HEK293 (cell line): ENCODE measurements at regions not wholly inside any gene's neighbourhood (a gene's known extent, or its start where the extent isn't known, plus 50 kb on each side); places are given as distances from the start of the nearest gene placed in this dataset.

ENCODE experiments used
- CTCF ChIA-PET: fragments of 350-600 bp; formaldehyde crosslinking; extraction: SDS; loops from one replicate; lab custom pipeline; 2021; ENCODE audit warnings: antibody characterized with exemption; lab: Yijun Ruan, JAX
- POLR2A ChIA-PET: fragments of 300-600 bp; formaldehyde crosslinking; extraction: SDS; loops from one replicate; lab custom pipeline; 2020; ENCODE audit warnings: antibody characterized with exemption, inconsistent platforms; lab: Yijun Ruan, JAX
- H3K27ac ChIP-seq: fragments of 200-500 bp; sonication (Bioruptor generic); 2 replicates; pipeline ENCODE4 v1.5.1; 2014; ENCODE audit warnings: low read depth, low read length, control low read depth, inconsistent platforms; ENCODE audit errors: extremely low read depth
- H3K36me3 ChIP-seq, 2 experiments: fragments of 200-500 bp in 1 of 2; sonication (Bioruptor generic) in 1 of 2; 1 replicate in 1 of 2; 2 replicates in 1 of 2; pipeline ENCODE4 v1.5.1; 2014 to 2017; ENCODE audit warnings: inconsistent platforms in 2 of 2, low read length in 2 of 2; ENCODE audit not compliant: control insufficient read depth in 2 of 2, insufficient read depth in 1 of 2
- H3K4me1 ChIP-seq: fragments of 200-500 bp; sonication (Bioruptor generic); 2 replicates; pipeline ENCODE4 v1.5.1; 2014; ENCODE audit warnings: mild to moderate bottlenecking, low read length, inconsistent platforms; ENCODE audit not compliant: control insufficient read depth, insufficient read depth
- H3K4me3 ChIP-seq: 2 replicates; pipeline ENCODE4 v1.5.1; 2011; ENCODE audit warnings: low read depth, mild to moderate bottlenecking, control low read depth, low read length, moderate library complexity
- H3K9me3 ChIP-seq: fragments of 200-500 bp; sonication (Bioruptor generic); 2 replicates; pipeline ENCODE4 v1.5.1; 2014; ENCODE audit warnings: low read depth, low read length, inconsistent platforms; ENCODE audit not compliant: control insufficient read depth, insufficient read depth
- AEBP2 ChIP-seq: fragments of 450-650 bp; formaldehyde crosslinking; IDR thresholded peaks from 2 replicates; pipeline ENCODE4 v1.5.1; 2016; ENCODE audit warnings: missing biosample characterization, missing genetic modification characterization, borderline replicate concordance
- GLI4 ChIP-seq: fragments of 450-650 bp; formaldehyde crosslinking; IDR thresholded peaks from 2 replicates; pipeline ENCODE4 v1.5.1; 2016; ENCODE audit warnings: missing biosample characterization, missing genetic modification characterization
- HOXD13 ChIP-seq: sonication (generic); formaldehyde crosslinking; IDR thresholded peaks from 2 replicates; pipeline ENCODE4 v1.8.0; 2022; ENCODE audit warnings: missing genetic modification reagents, borderline replicate concordance
- ZBTB17 ChIP-seq: fragments of 450-650 bp; formaldehyde crosslinking; IDR thresholded peaks from 2 replicates; pipeline ENCODE4 v1.5.1; 2016; ENCODE audit warnings: missing biosample characterization, missing genetic modification characterization
- ZNF140 ChIP-seq: fragments of 450-650 bp; formaldehyde crosslinking; IDR thresholded peaks from 2 replicates; pipeline ENCODE4 v1.5.1; 2016; ENCODE audit warnings: missing biosample characterization, missing genetic modification characterization
- ZNF335 ChIP-seq: fragments of 450-650 bp; formaldehyde crosslinking; conservative IDR thresholded peaks from 2 replicates; pipeline ENCODE4 v1.5.1; 2016; ENCODE audit warnings: missing biosample characterization, missing genetic modification characterization
- ZNF404 ChIP-seq: fragments of 450-650 bp; formaldehyde crosslinking; IDR thresholded peaks from 2 replicates; pipeline ENCODE4 v1.5.1; 2017; ENCODE audit warnings: missing biosample characterization, missing genetic modification characterization
- ZNF449 ChIP-seq: fragments of 450-650 bp; formaldehyde crosslinking; IDR thresholded peaks from 2 replicates; pipeline ENCODE4 v1.5.1; 2017; ENCODE audit warnings: missing biosample characterization, mild to moderate bottlenecking, missing genetic modification characterization, moderate library complexity
- ZNF560 ChIP-seq: fragments of 450-650 bp; formaldehyde crosslinking; IDR thresholded peaks from 2 replicates; pipeline ENCODE4 v1.5.1; 2017; ENCODE audit warnings: missing biosample characterization, missing genetic modification characterization, borderline replicate concordance
- ZNF561 ChIP-seq: fragments of 450-650 bp; IDR thresholded peaks from 2 replicates; pipeline ENCODE4 v1.5.1; 2018; ENCODE audit warnings: missing biosample characterization, missing genetic modification characterization, borderline replicate concordance
- TF ChIP-seq, protein P1 (sequence below): sonication (generic); formaldehyde crosslinking; IDR thresholded peaks from 2 replicates; pipeline ENCODE4 v1.8.1; 2022; ENCODE audit warnings: mild to moderate bottlenecking, moderate library complexity, missing genetic modification reagents
- TF ChIP-seq, protein P2 (sequence below): fragments of 450-650 bp; formaldehyde crosslinking; IDR thresholded peaks from 2 replicates; pipeline ENCODE4 v1.5.1; 2017; ENCODE audit warnings: missing biosample characterization, missing genetic modification characterization
- TF ChIP-seq, protein P3 (sequence below): fragments of 450-650 bp; formaldehyde crosslinking; IDR thresholded peaks from 2 replicates; pipeline ENCODE4 v1.5.1; 2016; ENCODE audit warnings: missing biosample characterization, missing genetic modification characterization
- TF ChIP-seq, protein P4 (sequence below): fragments of 450-650 bp; formaldehyde crosslinking; IDR thresholded peaks from 2 replicates; pipeline ENCODE4 v1.5.1; 2016; ENCODE audit warnings: missing biosample characterization, missing genetic modification characterization
- TF ChIP-seq, protein P5 (sequence below): fragments of 450-650 bp; formaldehyde crosslinking; IDR thresholded peaks from 2 replicates; pipeline ENCODE4 v1.5.1; 2017; ENCODE audit warnings: missing biosample characterization, missing genetic modification characterization

- no peak for TF ChIP-seq AEBP2 (tag by site-specific recombination)
- TF ChIP-seq ZNF561 (tag by site-specific recombination) = no peak
- TF ChIP-seq ZNF560 (tag by site-specific recombination) = no peak
- TF ChIP-seq, protein P1, sequence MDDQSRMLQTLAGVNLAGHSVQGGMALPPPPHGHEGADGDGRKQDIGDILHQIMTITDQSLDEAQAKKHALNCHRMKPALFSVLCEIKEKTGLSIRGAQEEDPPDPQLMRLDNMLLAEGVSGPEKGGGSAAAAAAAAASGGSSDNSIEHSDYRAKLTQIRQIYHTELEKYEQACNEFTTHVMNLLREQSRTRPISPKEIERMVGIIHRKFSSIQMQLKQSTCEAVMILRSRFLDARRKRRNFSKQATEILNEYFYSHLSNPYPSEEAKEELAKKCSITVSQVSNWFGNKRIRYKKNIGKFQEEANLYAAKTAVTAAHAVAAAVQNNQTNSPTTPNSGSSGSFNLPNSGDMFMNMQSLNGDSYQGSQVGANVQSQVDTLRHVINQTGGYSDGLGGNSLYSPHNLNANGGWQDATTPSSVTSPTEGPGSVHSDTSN (CRISPR knock-in tag) = no peak
- no peak for TF ChIP-seq ZNF449 (tag by site-specific recombination)
- TF ChIP-seq, protein P2, sequence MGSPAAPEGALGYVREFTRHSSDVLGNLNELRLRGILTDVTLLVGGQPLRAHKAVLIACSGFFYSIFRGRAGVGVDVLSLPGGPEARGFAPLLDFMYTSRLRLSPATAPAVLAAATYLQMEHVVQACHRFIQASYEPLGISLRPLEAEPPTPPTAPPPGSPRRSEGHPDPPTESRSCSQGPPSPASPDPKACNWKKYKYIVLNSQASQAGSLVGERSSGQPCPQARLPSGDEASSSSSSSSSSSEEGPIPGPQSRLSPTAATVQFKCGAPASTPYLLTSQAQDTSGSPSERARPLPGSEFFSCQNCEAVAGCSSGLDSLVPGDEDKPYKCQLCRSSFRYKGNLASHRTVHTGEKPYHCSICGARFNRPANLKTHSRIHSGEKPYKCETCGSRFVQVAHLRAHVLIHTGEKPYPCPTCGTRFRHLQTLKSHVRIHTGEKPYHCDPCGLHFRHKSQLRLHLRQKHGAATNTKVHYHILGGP = no peak
Observed at GRCh38 chr1:201659572-201659971, 120.6 kb downstream of the NAV1 start (continued).

DNA sequence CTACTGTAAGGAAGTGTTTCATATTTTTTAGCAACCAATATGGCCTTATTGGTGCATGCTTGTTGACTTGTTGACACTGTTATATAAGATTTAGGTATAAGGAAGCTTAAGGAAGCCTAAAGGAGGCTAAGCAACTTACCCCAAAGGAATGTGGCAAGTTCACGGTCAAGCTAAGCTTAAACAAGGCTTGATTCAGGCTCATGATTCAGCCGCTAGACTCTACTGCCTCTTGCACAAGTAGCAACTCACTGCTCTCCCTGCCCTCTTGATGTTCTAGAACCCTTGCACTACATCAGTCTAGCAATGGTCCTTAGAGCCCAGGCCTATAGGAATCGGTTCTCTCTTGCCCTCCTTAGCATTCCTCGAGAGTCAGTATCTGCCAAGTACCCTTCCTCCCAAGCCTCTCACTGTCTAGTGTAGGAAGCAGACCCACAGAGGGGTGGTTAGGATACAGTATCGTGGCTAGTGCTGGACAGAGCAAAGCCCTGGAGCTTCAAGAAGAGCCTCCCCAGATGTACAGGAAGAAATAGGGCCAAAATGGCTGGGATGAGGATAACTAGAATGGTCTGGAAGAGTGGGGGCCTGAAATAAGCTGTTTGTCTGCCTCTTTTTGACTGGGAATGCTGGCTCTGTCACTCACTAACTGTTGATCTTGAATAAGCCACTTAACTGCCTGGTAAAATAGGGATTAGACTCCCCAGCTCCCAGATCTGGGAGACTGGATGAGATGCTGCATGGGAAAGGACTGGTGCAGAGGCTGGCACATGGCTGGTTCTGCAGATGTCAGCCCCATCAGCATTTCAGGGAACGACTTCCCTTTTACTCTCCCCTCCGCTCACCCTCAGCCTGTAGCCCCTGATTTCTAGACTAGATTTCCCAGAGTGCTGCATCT lies 122.2 kb downstream of the NAV1 start:
- TF ChIP-seq, protein P3, sequence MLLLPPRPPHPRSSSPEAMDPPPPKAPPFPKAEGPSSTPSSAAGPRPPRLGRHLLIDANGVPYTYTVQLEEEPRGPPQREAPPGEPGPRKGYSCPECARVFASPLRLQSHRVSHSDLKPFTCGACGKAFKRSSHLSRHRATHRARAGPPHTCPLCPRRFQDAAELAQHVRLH (tag by site-specific recombination) = no peak
- TF ChIP-seq ZNF335 (tag by site-specific recombination) (no peak), GLI4 (tag by site-specific recombination) (no peak), ZNF404 (tag by site-specific recombination) (no peak), HOXD13 (CRISPR knock-in tag) (no peak), ZBTB17 (no peak), ZNF140 (tag by site-specific recombination) (no peak)
- TF ChIP-seq, protein P4, sequence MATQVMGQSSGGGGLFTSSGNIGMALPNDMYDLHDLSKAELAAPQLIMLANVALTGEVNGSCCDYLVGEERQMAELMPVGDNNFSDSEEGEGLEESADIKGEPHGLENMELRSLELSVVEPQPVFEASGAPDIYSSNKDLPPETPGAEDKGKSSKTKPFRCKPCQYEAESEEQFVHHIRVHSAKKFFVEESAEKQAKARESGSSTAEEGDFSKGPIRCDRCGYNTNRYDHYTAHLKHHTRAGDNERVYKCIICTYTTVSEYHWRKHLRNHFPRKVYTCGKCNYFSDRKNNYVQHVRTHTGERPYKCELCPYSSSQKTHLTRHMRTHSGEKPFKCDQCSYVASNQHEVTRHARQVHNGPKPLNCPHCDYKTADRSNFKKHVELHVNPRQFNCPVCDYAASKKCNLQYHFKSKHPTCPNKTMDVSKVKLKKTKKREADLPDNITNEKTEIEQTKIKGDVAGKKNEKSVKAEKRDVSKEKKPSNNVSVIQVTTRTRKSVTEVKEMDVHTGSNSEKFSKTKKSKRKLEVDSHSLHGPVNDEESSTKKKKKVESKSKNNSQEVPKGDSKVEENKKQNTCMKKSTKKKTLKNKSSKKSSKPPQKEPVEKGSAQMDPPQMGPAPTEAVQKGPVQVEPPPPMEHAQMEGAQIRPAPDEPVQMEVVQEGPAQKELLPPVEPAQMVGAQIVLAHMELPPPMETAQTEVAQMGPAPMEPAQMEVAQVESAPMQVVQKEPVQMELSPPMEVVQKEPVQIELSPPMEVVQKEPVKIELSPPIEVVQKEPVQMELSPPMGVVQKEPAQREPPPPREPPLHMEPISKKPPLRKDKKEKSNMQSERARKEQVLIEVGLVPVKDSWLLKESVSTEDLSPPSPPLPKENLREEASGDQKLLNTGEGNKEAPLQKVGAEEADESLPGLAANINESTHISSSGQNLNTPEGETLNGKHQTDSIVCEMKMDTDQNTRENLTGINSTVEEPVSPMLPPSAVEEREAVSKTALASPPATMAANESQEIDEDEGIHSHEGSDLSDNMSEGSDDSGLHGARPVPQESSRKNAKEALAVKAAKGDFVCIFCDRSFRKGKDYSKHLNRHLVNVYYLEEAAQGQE (tag by site-specific recombination) = peak; percentile 86
- TF ChIP-seq, protein P5, sequence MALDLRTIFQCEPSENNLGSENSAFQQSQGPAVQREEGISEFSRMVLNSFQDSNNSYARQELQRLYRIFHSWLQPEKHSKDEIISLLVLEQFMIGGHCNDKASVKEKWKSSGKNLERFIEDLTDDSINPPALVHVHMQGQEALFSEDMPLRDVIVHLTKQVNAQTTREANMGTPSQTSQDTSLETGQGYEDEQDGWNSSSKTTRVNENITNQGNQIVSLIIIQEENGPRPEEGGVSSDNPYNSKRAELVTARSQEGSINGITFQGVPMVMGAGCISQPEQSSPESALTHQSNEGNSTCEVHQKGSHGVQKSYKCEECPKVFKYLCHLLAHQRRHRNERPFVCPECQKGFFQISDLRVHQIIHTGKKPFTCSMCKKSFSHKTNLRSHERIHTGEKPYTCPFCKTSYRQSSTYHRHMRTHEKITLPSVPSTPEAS (tag by site-specific recombination) = no peak
- H3K4me3 ChIP-seq = no peak overlapping the region
- H3K36me3 ChIP-seq = no peaks in the 10 kb centered on the region
- H3K9me3 ChIP-seq = no peaks in the 10 kb centered on the region
- ChIA-PET POLR2A (no interaction called here), CTCF (interaction anchor here (0.5 to 0.6 kb wide), 3 partner anchors 30 to 253 kb away, joined by 3 to 4 read pairs (median 3); no protein-coding TSS in a partner anchor)
- no peak overlapping the region for H3K27ac ChIP-seq
- peaks cover 4% of the 10 kb centered on the region for H3K4me1 ChIP-seq
